Activated naive CD4-positive, alpha-beta T cell treated with anti-CD3 and anti-CD28 coated beads, Interleukin-2, amount 50 U/mL, for 24 hours (primary cell): ENCODE measurements at regions not wholly inside any gene's neighbourhood (a gene's known extent, or its start where the extent isn't known, plus 50 kb on each side); places are given as distances from the start of the nearest gene placed in this dataset.

Experiments used
- H3K27ac Mint-ChIP-seq: one replicate; pipeline ENCODE4 v1.8.0; 2021; ENCODE audit warnings: mild to moderate bottlenecking, mixed read lengths
- H3K27me3 Mint-ChIP-seq: one replicate; pipeline ENCODE4 v1.8.0; 2021; ENCODE audit warnings: mixed read lengths
- H3K36me3 Mint-ChIP-seq: one replicate; pipeline ENCODE4 v1.8.0; 2021; ENCODE audit warnings: mixed read lengths
- H3K4me1 Mint-ChIP-seq: one replicate; pipeline ENCODE4 v1.8.0; 2021; ENCODE audit warnings: mixed read lengths
- H3K4me3 Mint-ChIP-seq: one replicate; pipeline ENCODE4 v1.8.0; 2021; ENCODE audit warnings: mild to moderate bottlenecking, mixed read lengths
- H3K9me3 Mint-ChIP-seq: one replicate; pipeline ENCODE4 v1.8.0; 2021; ENCODE audit warnings: mixed read lengths

- H3K27me3 Mint-ChIP-seq: peaks cover 19% of the 10 kb centered on the region
These were observed 56.7 kb upstream of the GUCA2B start for GRCh38 chr1:42096554-42096953.

DNA sequence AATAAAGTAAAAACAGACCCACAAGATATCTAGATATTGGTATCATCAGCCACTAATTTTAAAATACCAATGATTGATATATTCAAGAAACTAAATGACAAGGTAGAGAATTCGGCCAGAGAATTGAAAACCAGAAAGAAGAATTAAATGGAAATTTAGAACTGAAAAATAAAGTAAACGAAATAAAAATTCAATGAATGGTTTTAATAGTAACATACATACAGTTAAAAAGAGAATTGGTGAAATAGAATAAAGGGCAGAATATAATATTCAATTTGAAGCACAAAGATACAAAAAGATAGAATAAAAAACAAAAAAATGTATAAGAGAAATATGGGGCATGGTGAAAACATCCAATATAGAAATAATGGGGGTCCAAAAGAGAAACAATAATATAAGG lies 64.0 kb upstream of the GUCA2B start:
- H3K9me3 Mint-ChIP-seq: peaks cover 17% of the 10 kb centered on the region
- peaks cover 12% of the 10 kb centered on the region for H3K27me3 Mint-ChIP-seq

More at GRCh38 chr1:42096554-42096953, 56.7 kb upstream of the GUCA2B start:
- no peak overlapping the region for H3K4me3 Mint-ChIP-seq
- H3K27ac Mint-ChIP-seq: no peak overlapping the region
- peaks cover 5% of the 10 kb centered on the region for H3K9me3 Mint-ChIP-seq
- no peaks in the 10 kb centered on the region for H3K36me3 Mint-ChIP-seq
- no peaks in the 10 kb centered on the region for H3K4me1 Mint-ChIP-seq

GRCh38 chr1:42086146-42086545 lies 67.1 kb upstream of the GUCA2B start:
- Mint-ChIP-seq H3K27me3 (peaks cover 16% of the 10 kb centered on the region), H3K4me3 (no peak overlapping the region), H3K4me1 (no peaks in the 10 kb centered on the region), H3K9me3 (peaks cover 12% of the 10 kb centered on the region), H3K27ac (no peak overlapping the region), H3K36me3 (peaks cover 7% of the 10 kb centered on the region)

More for the DNA sequence above, 64.0 kb upstream of the GUCA2B start:
- Mint-ChIP-seq H3K27ac (no peak overlapping the region), H3K4me3 (no peak overlapping the region), H3K36me3 (peaks cover 5% of the 10 kb centered on the region), H3K4me1 (no peaks in the 10 kb centered on the region)

DNA sequence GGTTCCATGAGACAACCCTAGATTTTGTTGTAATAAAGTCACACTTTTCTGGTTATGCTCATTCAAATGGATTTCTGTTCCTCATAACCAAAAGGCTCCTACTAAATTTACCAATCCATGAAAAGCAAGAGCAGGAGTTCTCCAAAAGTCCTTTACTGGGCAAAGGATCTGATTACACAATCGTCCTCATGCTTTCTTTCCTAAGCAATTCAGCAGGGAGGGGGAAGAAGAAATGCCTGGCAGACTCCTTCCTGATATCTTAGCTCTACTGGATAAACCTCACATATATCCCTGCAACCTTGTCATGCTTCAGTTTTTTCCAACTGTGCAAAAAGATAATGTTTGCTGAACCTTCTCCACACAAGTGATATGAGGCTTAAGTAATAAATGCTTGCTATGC lies 67.6 kb upstream of the GUCA2B start:
- Mint-ChIP-seq H3K9me3 (peaks cover 12% of the 10 kb centered on the region), H3K4me3 (no peak overlapping the region), H3K27ac (no peak overlapping the region), H3K27me3 (peaks cover 16% of the 10 kb centered on the region), H3K4me1 (no peaks in the 10 kb centered on the region), H3K36me3 (peaks cover 8% of the 10 kb centered on the region)

DNA sequence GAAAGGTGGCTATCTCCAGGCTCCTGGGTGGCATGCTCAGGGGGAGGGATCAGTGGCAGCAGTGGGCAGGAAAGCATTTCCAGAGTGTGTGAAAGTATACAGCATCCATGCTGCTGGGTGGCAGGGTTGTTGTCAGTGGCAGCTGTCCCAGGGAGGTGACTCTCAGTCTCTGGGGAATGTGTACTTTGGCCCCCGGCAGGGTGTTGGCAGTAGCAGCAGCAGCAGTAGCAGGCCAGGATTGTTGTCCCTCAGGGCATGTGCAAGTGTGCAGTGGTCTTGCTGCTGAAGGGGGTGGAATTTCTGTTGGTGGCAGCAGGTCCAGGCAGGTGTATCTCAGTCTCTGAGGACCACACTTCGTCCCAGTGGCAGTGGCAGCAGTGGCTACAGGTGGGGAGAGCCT lies 71.7 kb upstream of the GUCA2B start:
- no peak overlapping the region for H3K27ac Mint-ChIP-seq
- peaks cover 12% of the 10 kb centered on the region for H3K9me3 Mint-ChIP-seq
- peaks cover 20% of the 10 kb centered on the region for H3K27me3 Mint-ChIP-seq

DNA sequence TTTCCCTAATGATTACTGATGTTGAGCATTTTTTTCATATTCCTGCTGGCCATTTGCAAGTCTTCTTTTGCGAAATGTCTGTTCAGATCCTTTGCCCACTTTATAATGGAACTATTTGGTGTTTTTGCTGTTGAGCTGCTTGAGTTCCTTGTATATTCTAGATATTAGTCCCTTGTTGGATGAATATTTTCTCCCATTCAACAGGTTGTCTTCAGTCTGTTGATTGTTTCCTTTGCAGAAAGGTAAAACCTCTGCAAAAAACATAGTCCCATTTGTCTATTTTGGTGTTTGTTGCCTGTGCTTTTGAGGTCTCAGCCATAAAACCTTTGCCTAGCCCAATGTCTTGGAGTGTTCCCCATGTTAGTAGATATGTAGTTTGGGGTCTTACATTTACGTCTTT lies 78.0 kb upstream of the GUCA2B start:
- H3K36me3 Mint-ChIP-seq: peaks cover 4% of the 10 kb centered on the region
- peaks cover 26% of the 10 kb centered on the region for H3K27me3 Mint-ChIP-seq
- H3K4me1 Mint-ChIP-seq: no peaks in the 10 kb centered on the region
- peaks cover 18% of the 10 kb centered on the region for H3K9me3 Mint-ChIP-seq
- no peak overlapping the region for H3K4me3 Mint-ChIP-seq
- H3K27ac Mint-ChIP-seq: no peak overlapping the region

More for the DNA sequence above, 71.7 kb upstream of the GUCA2B start:
- Mint-ChIP-seq H3K4me1 (no peaks in the 10 kb centered on the region), H3K4me3 (no peak overlapping the region), H3K36me3 (peaks cover 10% of the 10 kb centered on the region)

GRCh38 chr1:42070996-42071395 lies 82.2 kb upstream of the GUCA2B start:
- Mint-ChIP-seq H3K27ac (no peak overlapping the region), H3K9me3 (peaks cover 7% of the 10 kb centered on the region), H3K36me3 (peaks cover 1% of the 10 kb centered on the region), H3K27me3 (peaks cover 19% of the 10 kb centered on the region), H3K4me3 (no peak overlapping the region), H3K4me1 (no peaks in the 10 kb centered on the region)

DNA sequence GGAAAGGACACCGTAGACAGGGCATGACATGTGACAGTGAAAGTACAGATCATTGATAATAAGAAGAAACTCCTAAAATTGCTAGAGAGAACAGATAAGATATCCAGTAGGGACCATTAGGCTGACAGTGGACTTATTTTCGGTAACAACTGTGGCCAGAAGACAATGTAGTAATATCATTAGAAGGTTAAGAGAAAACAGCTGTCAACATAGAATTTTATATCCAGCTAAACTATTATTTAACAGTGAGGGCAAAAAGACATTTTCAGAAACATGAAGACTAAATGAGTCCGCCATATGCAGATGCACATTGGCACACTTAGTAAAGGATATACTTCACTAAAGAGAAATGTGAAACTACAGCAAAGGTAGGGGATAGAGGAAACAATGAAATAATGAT lies 95.4 kb upstream of the GUCA2B start:
- Mint-ChIP-seq H3K4me3 (no peak overlapping the region), H3K27ac (no peak overlapping the region), H3K4me1 (peaks cover 5% of the 10 kb centered on the region), H3K27me3 (peaks cover 38% of the 10 kb centered on the region), H3K9me3 (peaks cover 8% of the 10 kb centered on the region), H3K36me3 (peaks cover 12% of the 10 kb centered on the region)

DNA sequence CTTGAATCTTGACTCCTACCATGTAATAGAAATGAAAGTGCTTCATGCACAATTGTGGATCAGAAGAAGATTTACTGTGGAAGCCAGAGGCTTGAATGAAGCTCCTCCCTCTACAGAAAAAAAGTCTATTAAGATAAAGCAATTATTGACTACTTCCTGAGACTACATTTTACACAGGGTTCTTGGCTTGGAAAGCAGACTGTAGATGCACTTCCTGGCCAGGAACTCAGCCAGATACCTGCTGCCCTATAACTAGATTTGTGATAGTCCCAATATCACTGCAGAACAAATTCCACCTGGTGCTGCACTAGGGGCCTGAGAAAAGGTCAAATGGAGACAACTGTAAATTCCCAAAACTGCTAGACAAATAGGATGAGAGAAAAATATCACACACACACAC lies 96.8 kb upstream of the GUCA2B start:
- H3K4me1 Mint-ChIP-seq: peaks cover 10% of the 10 kb centered on the region
- peaks cover 8% of the 10 kb centered on the region for H3K9me3 Mint-ChIP-seq
- H3K36me3 Mint-ChIP-seq: peaks cover 12% of the 10 kb centered on the region
- no peak overlapping the region for H3K4me3 Mint-ChIP-seq
- H3K27me3 Mint-ChIP-seq: peaks cover 42% of the 10 kb centered on the region
- H3K27ac Mint-ChIP-seq: no peak overlapping the region

- Mint-ChIP-seq H3K9me3 (peaks cover 8% of the 10 kb centered on the region), H3K36me3 (peaks cover 12% of the 10 kb centered on the region), H3K4me3 (no peak overlapping the region), H3K4me1 (peaks cover 10% of the 10 kb centered on the region), H3K27ac (no peak overlapping the region), H3K27me3 (peaks cover 49% of the 10 kb centered on the region)
These were observed 98.1 kb upstream of the GUCA2B start for GRCh38 chr1:42055061-42055460.

DNA sequence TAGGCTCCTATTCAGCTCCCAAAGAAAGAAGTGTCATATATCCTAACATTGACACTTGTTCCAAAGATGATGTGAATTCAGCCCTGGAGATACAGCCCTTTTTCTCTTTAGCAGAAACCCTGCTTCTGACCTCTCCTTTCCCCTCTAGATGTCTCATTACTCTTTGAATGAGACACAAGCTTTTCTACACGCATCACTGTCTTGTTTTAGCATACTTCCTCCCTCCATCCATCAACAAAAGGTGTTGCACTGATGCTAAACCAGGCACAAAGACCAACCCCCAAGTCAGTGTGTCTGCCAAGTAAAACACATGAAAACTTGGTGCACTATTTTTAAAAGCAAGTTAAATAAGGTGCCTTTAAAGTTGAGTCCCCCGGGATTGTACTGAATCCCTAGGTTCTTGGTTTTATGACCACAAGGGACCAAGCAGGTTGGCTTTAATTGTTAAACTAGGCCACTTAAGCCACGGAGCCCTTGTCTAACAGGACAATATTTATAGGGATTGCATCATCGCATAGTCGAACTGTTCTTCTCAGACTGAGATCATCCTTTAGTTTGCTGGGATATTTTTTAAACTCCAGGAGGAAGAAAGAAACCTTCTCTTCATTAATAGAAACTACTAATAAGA lies 101.0 kb upstream of the GUCA2B start:
- Mint-ChIP-seq H3K4me1 (peaks cover 10% of the 10 kb centered on the region), H3K9me3 (no peaks in the 10 kb centered on the region), H3K36me3 (peaks cover 4% of the 10 kb centered on the region), H3K27ac (no peak overlapping the region), H3K4me3 (no peak overlapping the region), H3K27me3 (peaks cover 54% of the 10 kb centered on the region)

- Mint-ChIP-seq H3K36me3 (no peaks in the 10 kb centered on the region), H3K4me1 (peaks cover 4% of the 10 kb centered on the region), H3K27me3 (peaks cover 34% of the 10 kb centered on the region), H3K4me3 (no peak overlapping the region), H3K9me3 (no peaks in the 10 kb centered on the region), H3K27ac (no peak overlapping the region)
These were observed 105.7 kb upstream of the GUCA2B start for GRCh38 chr1:42047508-42047880.

DNA sequence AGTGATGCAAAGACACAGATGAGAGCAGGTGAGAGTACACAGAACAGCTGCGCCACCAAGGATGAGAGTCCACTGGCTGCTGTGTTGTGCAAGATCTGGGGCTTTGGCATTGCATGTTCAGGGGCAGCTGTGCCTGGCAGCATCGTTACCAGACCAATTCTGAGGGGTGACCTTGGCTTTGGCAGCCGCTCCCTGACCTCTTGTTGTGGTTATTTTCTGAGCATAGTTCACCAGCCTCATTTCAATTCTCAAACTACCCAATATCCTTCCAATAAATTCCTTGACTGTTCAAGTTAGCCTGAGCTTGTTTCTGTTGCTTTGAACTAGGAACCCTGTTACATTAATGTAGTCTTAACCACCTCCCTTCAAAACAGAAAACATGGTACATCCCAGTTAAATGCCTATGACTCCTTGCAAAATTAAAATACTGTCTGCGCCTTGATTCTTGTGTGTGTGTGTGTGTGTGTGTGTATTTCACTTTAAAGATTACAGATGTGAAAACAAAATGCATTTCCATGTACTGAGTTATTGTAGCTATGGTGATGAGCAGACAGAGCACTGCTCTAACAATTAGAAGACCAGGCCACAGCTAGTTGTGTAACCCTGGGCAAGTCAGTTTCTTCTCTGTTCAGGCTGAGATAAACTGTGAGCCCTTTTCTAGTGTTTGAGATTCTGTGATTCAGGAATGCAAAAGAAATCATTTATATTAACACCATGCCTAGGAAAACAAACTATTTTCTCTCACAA lies 106.3 kb upstream of the GUCA2B start:
- no peaks in the 10 kb centered on the region for H3K4me1 Mint-ChIP-seq
- H3K27ac Mint-ChIP-seq: no peak overlapping the region
- H3K36me3 Mint-ChIP-seq: no peaks in the 10 kb centered on the region
- H3K4me3 Mint-ChIP-seq: no peak overlapping the region
- H3K9me3 Mint-ChIP-seq: no peaks in the 10 kb centered on the region
- peaks cover 29% of the 10 kb centered on the region for H3K27me3 Mint-ChIP-seq

GRCh38 chr1:42044346-42044745 lies 108.9 kb upstream of the GUCA2B start:
- Mint-ChIP-seq H3K36me3 (no peaks in the 10 kb centered on the region), H3K27ac (no peak overlapping the region), H3K4me1 (no peaks in the 10 kb centered on the region), H3K4me3 (no peak overlapping the region), H3K9me3 (no peaks in the 10 kb centered on the region), H3K27me3 (peaks cover 13% of the 10 kb centered on the region)

- H3K4me1 Mint-ChIP-seq: no peaks in the 10 kb centered on the region
- no peak overlapping the region for H3K4me3 Mint-ChIP-seq
- no peak overlapping the region for H3K27ac Mint-ChIP-seq
- peaks cover 8% of the 10 kb centered on the region for H3K27me3 Mint-ChIP-seq
- H3K36me3 Mint-ChIP-seq: no peaks in the 10 kb centered on the region
- no peaks in the 10 kb centered on the region for H3K9me3 Mint-ChIP-seq
These were observed 109.4 kb upstream of the GUCA2B start for GRCh38 chr1:42043811-42044210.

- H3K4me1 Mint-ChIP-seq: no peaks in the 10 kb centered on the region
- peaks cover 3% of the 10 kb centered on the region for H3K27me3 Mint-ChIP-seq
- no peak overlapping the region for H3K4me3 Mint-ChIP-seq
- H3K36me3 Mint-ChIP-seq: no peaks in the 10 kb centered on the region
- H3K27ac Mint-ChIP-seq: no peak overlapping the region
- H3K9me3 Mint-ChIP-seq: no peaks in the 10 kb centered on the region
These were observed 110.0 kb upstream of the GUCA2B start for GRCh38 chr1:42043182-42043581.
